ENCODE measurements at regions not wholly inside any gene's neighbourhood (a gene's known extent, or its start where the extent isn't known, plus 50 kb on each side); places are given as distances from the start of the nearest gene placed in this dataset.

DNA sequence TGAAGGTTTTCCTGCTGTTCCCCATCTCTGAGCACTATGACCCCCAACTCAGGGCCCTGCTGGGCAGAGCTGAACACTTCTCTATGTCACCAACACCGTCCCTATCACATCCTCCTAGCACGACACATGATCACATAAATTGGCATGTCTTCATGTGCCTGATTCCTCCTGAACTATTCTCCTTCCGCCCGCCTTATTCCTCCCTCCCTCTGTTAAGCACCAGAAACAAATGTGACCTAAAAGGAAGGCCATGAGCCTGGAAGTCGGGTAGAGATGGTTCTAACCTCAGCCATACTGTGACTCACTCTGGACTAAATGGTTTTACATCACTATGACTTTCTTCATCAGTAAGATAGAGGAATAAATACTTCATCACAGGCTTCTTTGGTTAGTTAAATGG is 80.8 kb upstream of the DYNLRB2 start:
- no peak for DNase-seq (ENCODE audit: low spot score in 2 of 2)
- intact Hi-C loops (cut with DNase I; ENCODE audit: low total_unique reads): no loop called here
- H3K4me3 ChIP-seq (ENCODE audit: low read depth, poor library complexity, severe bottlenecking): no peak overlapping the region
- 39 to 62% methylated on average over 4 to 5 of the region's 5 CpGs for WGBS, 2 donors
- TF ChIP-seq, protein P1, sequence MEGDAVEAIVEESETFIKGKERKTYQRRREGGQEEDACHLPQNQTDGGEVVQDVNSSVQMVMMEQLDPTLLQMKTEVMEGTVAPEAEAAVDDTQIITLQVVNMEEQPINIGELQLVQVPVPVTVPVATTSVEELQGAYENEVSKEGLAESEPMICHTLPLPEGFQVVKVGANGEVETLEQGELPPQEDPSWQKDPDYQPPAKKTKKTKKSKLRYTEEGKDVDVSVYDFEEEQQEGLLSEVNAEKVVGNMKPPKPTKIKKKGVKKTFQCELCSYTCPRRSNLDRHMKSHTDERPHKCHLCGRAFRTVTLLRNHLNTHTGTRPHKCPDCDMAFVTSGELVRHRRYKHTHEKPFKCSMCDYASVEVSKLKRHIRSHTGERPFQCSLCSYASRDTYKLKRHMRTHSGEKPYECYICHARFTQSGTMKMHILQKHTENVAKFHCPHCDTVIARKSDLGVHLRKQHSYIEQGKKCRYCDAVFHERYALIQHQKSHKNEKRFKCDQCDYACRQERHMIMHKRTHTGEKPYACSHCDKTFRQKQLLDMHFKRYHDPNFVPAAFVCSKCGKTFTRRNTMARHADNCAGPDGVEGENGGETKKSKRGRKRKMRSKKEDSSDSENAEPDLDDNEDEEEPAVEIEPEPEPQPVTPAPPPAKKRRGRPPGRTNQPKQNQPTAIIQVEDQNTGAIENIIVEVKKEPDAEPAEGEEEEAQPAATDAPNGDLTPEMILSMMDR (IDR thresholded peaks at IDR 0.05): no peak
- TF ChIP-seq POLR2A (IDR thresholded peaks at IDR 0.05): no peak

DNA sequence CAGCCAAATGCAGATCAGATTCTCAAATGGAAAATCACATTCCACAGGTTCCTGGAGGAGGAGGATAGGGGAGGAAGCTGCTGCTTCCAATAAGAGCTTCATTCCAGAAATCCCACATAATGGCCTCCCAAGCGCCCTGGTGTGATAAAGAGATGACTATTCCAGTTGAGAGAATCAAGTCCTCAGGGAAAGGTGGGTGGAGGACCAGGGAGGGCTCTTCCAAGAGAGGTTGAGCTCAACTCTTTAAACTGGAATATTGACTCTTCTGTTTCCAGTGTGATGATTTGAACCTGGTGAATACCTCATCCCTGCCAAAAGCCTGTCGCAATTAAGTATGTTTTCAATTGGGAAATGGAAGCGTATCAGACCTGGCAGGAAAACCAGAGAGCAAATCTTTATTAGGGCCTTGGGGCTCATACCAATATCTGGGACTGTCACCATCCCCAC is 81.4 kb upstream of the DYNLRB2 start:
- TF ChIP-seq POLR2A (IDR thresholded peaks at IDR 0.05): no peak
- TF ChIP-seq, protein P1 (IDR thresholded peaks at IDR 0.05): no peak
- WGBS, 2 donors: 24 to 31% methylated on average over 3 of the region's 3 CpGs
- peak in 1 of 2 donors; percentile 63 for DNase-seq (ENCODE audit: low spot score in 2 of 2)
- intact Hi-C loops (cut with DNase I; ENCODE audit: low total_unique reads): no loop called here
- H3K4me3 ChIP-seq (ENCODE audit: low read depth, poor library complexity, severe bottlenecking): no peak overlapping the region

DNA sequence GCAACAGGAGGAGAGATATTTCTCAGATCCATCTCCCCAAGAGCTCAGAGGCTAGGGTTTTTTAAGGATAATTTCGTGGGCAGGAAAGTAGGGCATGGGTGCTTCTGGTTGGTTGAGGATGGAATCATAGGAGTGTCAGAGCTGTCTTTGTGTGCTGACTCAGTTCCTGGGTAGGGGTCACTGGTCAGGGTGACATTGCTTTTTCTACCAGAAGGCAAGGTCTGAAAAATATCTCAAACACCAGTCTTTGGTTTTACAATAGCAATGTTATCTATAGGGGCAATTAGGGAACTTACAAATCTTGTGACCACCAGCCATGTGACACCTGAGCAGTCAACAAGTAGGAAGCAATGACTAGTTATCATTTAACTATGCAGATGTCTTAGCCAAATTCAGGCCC is 82.9 kb upstream of the DYNLRB2 start:
- DNase-seq (ENCODE audit: low spot score in 2 of 2): no peak
- TF ChIP-seq POLR2A (IDR thresholded peaks at IDR 0.05): no peak
- TF ChIP-seq, protein P1 (IDR thresholded peaks at IDR 0.05): no peak
- WGBS, 2 donors: 72 to 77% methylated on average over 1 of the region's 1 CpG
- H3K4me3 ChIP-seq (ENCODE audit: low read depth, poor library complexity, severe bottlenecking): no peak overlapping the region
- intact Hi-C loops (cut with DNase I; ENCODE audit: low total_unique reads): no loop called here

DNA sequence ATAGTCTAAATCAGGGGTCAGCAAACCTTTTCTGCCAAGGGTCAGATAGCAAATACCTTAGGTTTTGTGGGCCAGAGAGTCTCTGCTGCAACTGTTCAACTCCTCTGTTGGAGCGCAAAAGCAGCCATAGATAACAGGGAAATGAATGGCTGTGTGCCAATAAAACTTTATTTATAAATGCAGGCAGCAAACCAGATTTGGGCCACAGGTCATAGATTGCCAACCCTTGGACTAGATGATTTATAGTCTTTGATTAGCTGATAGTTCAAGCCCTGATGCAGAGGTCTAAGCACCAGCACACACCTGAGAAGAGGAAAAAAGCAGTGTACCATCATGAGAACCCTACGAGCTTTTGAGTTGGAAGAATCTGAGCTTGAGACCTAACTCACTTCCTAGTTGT is 86.0 kb upstream of the DYNLRB2 start:
- DNase-seq (ENCODE audit: low spot score in 2 of 2): no peak
- intact Hi-C loops (cut with DNase I; ENCODE audit: low total_unique reads): no loop called here
- H3K4me3 ChIP-seq (ENCODE audit: low read depth, poor library complexity, severe bottlenecking): no peak overlapping the region
- WGBS, 2 donors: 92 to 95% methylated on average over 2 of the region's 2 CpGs
- no peak for TF ChIP-seq POLR2A (IDR thresholded peaks at IDR 0.05)
- TF ChIP-seq, protein P1 (IDR thresholded peaks at IDR 0.05): no peak

DNA sequence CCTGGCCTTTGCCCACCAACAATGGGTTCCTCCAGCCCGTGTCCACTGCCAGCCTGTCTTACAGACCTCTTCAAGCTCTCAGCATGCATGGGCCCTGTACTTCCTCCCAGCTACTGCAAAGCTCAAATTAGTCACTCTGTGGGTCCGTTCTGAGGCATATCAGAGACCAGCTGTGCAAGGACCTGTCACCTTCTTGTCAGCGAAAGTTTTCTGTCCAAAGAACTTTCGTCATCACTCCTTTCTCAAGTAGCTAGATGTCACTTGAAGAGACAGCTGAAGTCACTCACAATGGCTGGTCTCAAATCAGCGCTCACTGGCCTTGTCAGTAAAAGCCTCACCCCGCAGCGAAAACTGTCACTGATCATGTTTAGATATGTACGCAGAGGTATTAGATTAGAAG is 91.4 kb upstream of the DYNLRB2 start:
- H3K4me3 ChIP-seq (ENCODE audit: low read depth, poor library complexity, severe bottlenecking): no peak overlapping the region
- 82 to 91% methylated on average over 8 of the region's 8 CpGs for whole genome bisulfite sequencing, 2 donors
- DNase-seq (ENCODE audit: low spot score in 2 of 2): no peak
- TF ChIP-seq, protein P1 (IDR thresholded peaks at IDR 0.05): no peak
- TF ChIP-seq POLR2A (IDR thresholded peaks at IDR 0.05): no peak
- intact Hi-C loops (cut with DNase I; ENCODE audit: low total_unique reads): no loop called here

DNA sequence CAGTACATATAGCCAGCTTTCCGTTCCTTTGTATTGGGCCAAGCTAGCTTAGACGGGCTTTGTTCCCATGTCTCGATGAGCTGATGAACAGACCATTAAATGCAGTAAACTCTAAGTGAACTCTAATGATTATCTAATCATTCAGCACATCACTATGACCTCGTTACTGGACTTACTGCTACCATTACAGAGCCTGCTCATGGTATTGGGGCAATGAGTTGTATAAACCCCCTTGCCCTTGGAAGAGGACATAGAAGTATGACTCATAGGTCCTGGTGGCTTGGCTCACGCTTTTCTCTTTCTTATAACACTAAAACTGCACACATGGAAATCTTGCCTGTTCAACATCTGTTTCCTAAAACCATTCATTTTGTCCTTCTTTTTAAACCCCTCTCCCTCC is 93.6 kb upstream of the DYNLRB2 start:
- intact Hi-C loops (cut with DNase I; ENCODE audit: low total_unique reads): no loop called here
- DNase-seq (ENCODE audit: low spot score in 2 of 2): no peak
- TF ChIP-seq, protein P1 (IDR thresholded peaks at IDR 0.05): no peak
- TF ChIP-seq POLR2A (IDR thresholded peaks at IDR 0.05): no peak
- H3K4me3 ChIP-seq (ENCODE audit: low read depth, poor library complexity, severe bottlenecking): no peak overlapping the region
- WGBS, 2 donors: 66 to 69% methylated on average over 5 of the region's 5 CpGs

All from lower leg skin (tissue), 4 donors.